K562 (cell line): ENCODE measurements at regions not wholly inside any gene's neighbourhood (a gene's known extent, or its start where the extent isn't known, plus 50 kb on each side); places are given as distances from the start of the nearest gene placed in this dataset.
"Not testable (repeated sequence)": the region's sequence is repeated elsewhere in the genome, so short reads cannot be mapped to it uniquely, and the experiment has no call there.

Source experiments
- ATAC-seq: fragments of 200-7000 bp; cut with Tn5 transposase; 3 replicates; pipeline ENCODE4 v1.9.1; 2020; ENCODE audit warnings: moderate library complexity
- BruUV-seq: library from RNA; stranded (reverse); fragments of 400-500 nt; replicated peaks from 2 replicates; lab custom pipeline; 2021; lab: Mats Ljungman, UMichigan
- CTCF ChIA-PET: fragments of 300-600 bp; formaldehyde crosslinking; extraction: SDS; loops from one replicate; lab custom pipeline; 2021; ENCODE audit warnings: low intra/inter-chr PET ratio; lab: Yijun Ruan, JAX
- POLR2A ChIA-PET: fragments of 300-600, 350-650 bp; sonication (Branson Sonifier 250); formaldehyde crosslinking; extraction: SDS; loops from one replicate; lab custom pipeline; 2021; ENCODE audit warnings: antibody characterized with exemption, inconsistent platforms; lab: Yijun Ruan, JAX
- DNase-seq, 4 experiments: peaks; one replicate each; pipeline versions ENCODE4 v3.0.0 to v3.0.0-alpha.2; 2011 to 2018; ENCODE audit warnings: low spot score in 3 of 4, mixed read lengths in 3 of 4; ENCODE audit errors: extremely low read depth in 1 of 4
- FAIRE-seq: peaks from 2 replicates; lab custom pipeline; 2011; peaks lifted over from hg19 to GRCh38; lab: Jason Lieb, UNC
- H2AFZ ChIP-seq: 2 replicates; pipeline ENCODE4 v1.6.0; 2011; ENCODE audit warnings: low read depth, low read length, control low read depth, inconsistent platforms
- H3K27ac ChIP-seq: fragments of 200-600 bp; 3 replicates; pipeline ENCODE4 v1.8.0; 2011; ENCODE audit warnings: low read depth, mild to moderate bottlenecking, control low read depth, inconsistent platforms, low read length, moderate library complexity, mixed read lengths; ENCODE audit errors: extremely low read depth
- H3K27me3 ChIP-seq, 2 experiments: fragments of 300-600 bp in 1 of 2; 2 replicates in 1 of 2; 3 replicates in 1 of 2; pipeline versions ENCODE4 v1.6.0 to v1.8.0; 2011; ENCODE audit warnings: inconsistent platforms in 2 of 2, low read length in 2 of 2, mild to moderate bottlenecking in 1 of 2, mixed read lengths in 1 of 2, moderate library complexity in 1 of 2; ENCODE audit not compliant: control insufficient read depth in 2 of 2, insufficient read depth in 2 of 2
- H3K36me3 ChIP-seq: fragments of 300-600 bp; 3 replicates; pipeline ENCODE4 v1.8.0; 2011; ENCODE audit warnings: mild to moderate bottlenecking, low read length, inconsistent platforms; ENCODE audit not compliant: control insufficient read depth, insufficient read depth
- H3K4me1 ChIP-seq, 2 experiments: fragments of 200-600 bp in 1 of 2; replicated peaks in 1 of 2; 2 replicates in 1 of 2; 3 replicates in 1 of 2; pipeline versions ENCODE4 v1.5.1 to v1.8.0; 2011; ENCODE audit warnings: inconsistent platforms in 2 of 2, low read length in 2 of 2, mild to moderate bottlenecking in 1 of 2, mixed read lengths in 1 of 2, moderate library complexity in 1 of 2; ENCODE audit not compliant: control insufficient read depth in 2 of 2, insufficient read depth in 2 of 2
- H3K4me2 ChIP-seq: 2 replicates; pipeline ENCODE4 v1.6.1; 2011; ENCODE audit warnings: low read length, control low read depth, inconsistent platforms, mixed read lengths; ENCODE audit not compliant: insufficient read depth
- H3K4me3 ChIP-seq: fragments of 200-600 bp; sonication (generic), shearing (Covaris generic); 2 replicates; pipeline ENCODE4 v1.5.1; 2016; ENCODE audit warnings: control low read depth, inconsistent platforms
- H3K79me2 ChIP-seq: fragments of 200-600 bp; 3 replicates; pipeline ENCODE4 v1.8.0; 2011; ENCODE audit warnings: low read length, inconsistent platforms; ENCODE audit not compliant: control insufficient read depth, insufficient read depth
- H3K9ac ChIP-seq, 2 experiments: 2 replicates each; pipeline versions ENCODE4 v1.6.0 to v1.6.1; 2011; ENCODE audit warnings: low read depth in 2 of 2, low read length in 2 of 2, control low read depth in 1 of 2, inconsistent platforms in 1 of 2, mild to moderate bottlenecking in 1 of 2, mixed read lengths in 1 of 2; ENCODE audit not compliant: insufficient read depth in 1 of 2
- H3K9me1 ChIP-seq: one replicate; pipeline ENCODE4 v1.6.0; 2011; ENCODE audit warnings: inconsistent platforms, mild to moderate bottlenecking, low read length, moderate library complexity; ENCODE audit not compliant: control insufficient read depth, insufficient read depth
- H3K9me3 ChIP-seq: replicated peaks from 2 replicates; pipeline ENCODE4 v1.5.1; 2011; ENCODE audit warnings: low read depth, low read length, inconsistent platforms; ENCODE audit not compliant: control insufficient read depth, insufficient read depth
- H4K20me1 ChIP-seq: replicated peaks from 2 replicates; pipeline ENCODE4 v1.6.1; 2011; ENCODE audit warnings: low read length, inconsistent platforms, mixed read lengths; ENCODE audit not compliant: control insufficient read depth, insufficient read depth
- THAP7 ChIP-seq: fragments of 250-450 bp; sonication (Bioruptor Pico); IDR thresholded peaks from 2 replicates; pipeline ENCODE4 v1.5.0; 2021
- WGBS: fragments of 100-300 bp; shearing (Covaris generic); methylation state at CpG from one replicate; pipeline ENCODE4 v1.1.6; 2016; ENCODE audit warnings: low coverage, mixed read lengths; ENCODE audit not compliant: insufficient coverage; ENCODE audit errors: missing lambda C conversion rate; 5-methylcytosine and 5-hydroxymethylcytosine counted together
- in situ Hi-C: fragments of 300-500 bp; cut with MboI; formaldehyde crosslinking; loops from 4 replicates; pipeline ENCODE4 v1.15.0; 2018; ENCODE audit warnings: inconsistent platforms, mixed read lengths
- intact Hi-C: fragments of 100-400 bp; cut with micrococcal nuclease; formaldehyde crosslinking; loops from 2 replicates; pipeline ENCODE4 v1.14.2; 2022

- FAIRE-seq (no peak), DNase-seq (no peak), ATAC-seq (no peak)
- H3K4me1 ChIP-seq: no peaks in the 10 kb centered on the region
- H3K36me3 ChIP-seq: no peaks in the 10 kb centered on the region
- H3K4me2 ChIP-seq: no peak overlapping the region
- no peaks in the 10 kb centered on the region for H3K27me3 ChIP-seq
- TF ChIP-seq THAP7 (CRISPR knock-in tag): no peak
- ChIA-PET POLR2A (no interaction called here), CTCF (no interaction called here)
- H3K9me3 ChIP-seq: no peaks in the 10 kb centered on the region
- no peak overlapping the region for H3K27ac ChIP-seq
- no peak overlapping the region for H3K9ac ChIP-seq
- intact Hi-C loops (no loop called here), in situ Hi-C loops (no loop called here)
- H2AFZ ChIP-seq: no peak overlapping the region
- BruUV-seq: no TSS peak
- no peaks in the 10 kb centered on the region for H3K9me1 ChIP-seq
- WGBS: 0% methylated on average over 3 of the region's 3 CpGs
- no peaks in the 10 kb centered on the region for H3K79me2 ChIP-seq
- no peak overlapping the region for H3K4me3 ChIP-seq
- no peaks in the 10 kb centered on the region for H4K20me1 ChIP-seq
Measured at GRCh38 chr12:59111851-59112250, 191.5 kb upstream of the LRIG3 start.

GRCh38 chr12:59108516-59108915 lies 188.2 kb upstream of the LRIG3 start:
- 0% methylated on average over 7 of the region's 8 CpGs for WGBS
- in situ Hi-C loops: not testable (repeated sequence)

More at GRCh38 chr12:59108516-59108915, 188.2 kb upstream of the LRIG3 start:
- H3K79me2 ChIP-seq, H3K27ac ChIP-seq, intact Hi-C loops, H3K9me3 ChIP-seq, H3K4me2 ChIP-seq, DNase-seq, H2AFZ ChIP-seq, ATAC-seq, FAIRE-seq, H3K9me1 ChIP-seq, POLR2A ChIA-PET, H4K20me1 ChIP-seq, BruUV-seq, H3K36me3 ChIP-seq, H3K4me3 ChIP-seq, H3K27me3 ChIP-seq, CTCF ChIA-PET, H3K9ac ChIP-seq, H3K4me1 ChIP-seq: not testable (repeated sequence)
